HEK293T (cell line): ENCODE measurements at regions not wholly inside any gene's neighbourhood (a gene's known extent, or its start where the extent isn't known, plus 50 kb on each side); places are given as distances from the start of the nearest gene placed in this dataset.

ENCODE experiments used
- CTCF ChIA-PET: fragments of 350-600 bp; formaldehyde crosslinking; extraction: SDS; loops from one replicate; lab custom pipeline; 2021; ENCODE audit warnings: antibody characterized with exemption, inconsistent platforms; lab: Yijun Ruan, JAX
- POLR2A ChIA-PET: fragments of 350-600 bp; formaldehyde crosslinking; extraction: SDS; loops from one replicate; lab custom pipeline; 2020; ENCODE audit warnings: antibody characterized with exemption, inconsistent platforms; lab: Yijun Ruan, JAX
- DNase-seq: peaks from one replicate; pipeline ENCODE4 v3.0.0; 2012; ENCODE audit warnings: mixed read lengths; ENCODE audit errors: extremely low spot score
- ARNT ChIP-seq: fragments of 450-650 bp; IDR thresholded peaks from 2 replicates; pipeline ENCODE4 v1.6.1; 2017; ENCODE audit warnings: mild to moderate bottlenecking
- BHLHE40 ChIP-seq: fragments of 450-650 bp; IDR thresholded peaks from 2 replicates; pipeline ENCODE4 v1.6.1; 2016; ENCODE audit warnings: mild to moderate bottlenecking, moderate library complexity, borderline replicate concordance
- CTBP1 ChIP-seq: fragments of 450-650 bp; IDR thresholded peaks from 2 replicates; pipeline ENCODE4 v1.6.1; 2016; ENCODE audit warnings: borderline replicate concordance
- ELF4 ChIP-seq: fragments of 450-650 bp; IDR thresholded peaks from 2 replicates; pipeline ENCODE4 v1.6.1; 2017; ENCODE audit warnings: antibody characterized with exemption
- FOXA1 ChIP-seq: fragments of 450-650 bp; IDR thresholded peaks from 2 replicates; pipeline ENCODE4 v1.6.1; 2016; ENCODE audit warnings: mild to moderate bottlenecking
- FOXK2 ChIP-seq: fragments of 450-650 bp; IDR thresholded peaks from 2 replicates; pipeline ENCODE4 v1.6.1; 2016; ENCODE audit warnings: mild to moderate bottlenecking
- FOXM1 ChIP-seq: fragments of 450-650 bp; IDR thresholded peaks from 2 replicates; pipeline ENCODE4 v1.6.1; 2017; ENCODE audit warnings: mild to moderate bottlenecking, borderline replicate concordance
- HDGF ChIP-seq: fragments of 450-650 bp; IDR thresholded peaks from 2 replicates; pipeline ENCODE4 v1.6.1; 2017; ENCODE audit warnings: antibody characterized with exemption, borderline replicate concordance
- L3MBTL2 ChIP-seq: fragments of 450-650 bp; conservative IDR thresholded peaks from 2 replicates; pipeline ENCODE4 v1.6.1; 2016; ENCODE audit warnings: mild to moderate bottlenecking
- LEF1 ChIP-seq: fragments of 450-650 bp; IDR thresholded peaks from 2 replicates; pipeline ENCODE4 v1.6.1; 2017; ENCODE audit warnings: mild to moderate bottlenecking, borderline replicate concordance
- NFRKB ChIP-seq: fragments of 450-650 bp; IDR thresholded peaks from 2 replicates; pipeline ENCODE4 v1.6.1; 2016; ENCODE audit warnings: mild to moderate bottlenecking, moderate library complexity
- SP1 ChIP-seq: fragments of 450-650 bp; IDR thresholded peaks from 2 replicates; pipeline ENCODE4 v1.6.1; 2017
- SUZ12 ChIP-seq: fragments of 450-650 bp; IDR thresholded peaks from 2 replicates; pipeline ENCODE4 v1.6.1; 2016; ENCODE audit warnings: mild to moderate bottlenecking
- TARDBP ChIP-seq: fragments of 450-650 bp; IDR thresholded peaks from 2 replicates; pipeline ENCODE4 v1.6.1; 2016
- ZNF384 ChIP-seq: fragments of 450-650 bp; IDR thresholded peaks from 2 replicates; pipeline ENCODE4 v1.6.1; 2016
- TF ChIP-seq, protein P1 (sequence below): fragments of 450-650 bp; IDR thresholded peaks from 2 replicates; pipeline ENCODE4 v1.6.1; 2016

DNA sequence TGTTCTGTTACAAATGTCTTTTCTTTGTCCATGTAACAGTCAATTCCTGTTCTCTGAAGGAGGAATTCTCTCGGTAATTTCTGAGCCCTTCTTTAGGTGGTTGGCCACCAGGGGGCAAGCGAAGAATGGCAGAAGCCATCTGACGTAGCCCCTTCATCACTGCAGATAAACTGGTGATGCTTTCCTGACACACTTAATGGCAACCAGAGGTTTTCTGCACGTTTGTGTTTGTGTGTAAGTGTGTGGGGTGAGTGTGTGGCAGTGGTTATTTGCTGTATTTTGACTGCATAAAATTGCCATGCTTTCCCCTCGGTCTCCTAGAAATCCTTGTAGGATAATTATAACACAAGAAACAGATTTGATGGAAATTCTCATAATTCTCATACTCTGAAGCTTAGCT lies 64.8 kb upstream of the STOX2 start:
- ChIA-PET POLR2A (interaction anchor here (1.1 to 1.6 kb wide), 2 partner anchors 67 to 260 kb away, joined by 4 to 5 read pairs; no protein-coding TSS in a partner anchor), CTCF (interaction anchor here (0.5 to 3.4 kb wide), 11 partner anchors 35 to 407 kb away, joined by 3 to 32 read pairs (median 4); no protein-coding TSS in a partner anchor)
- TF ChIP-seq ZNF384 (no peak), LEF1 (no peak), SUZ12 (no peak), CTBP1 (no peak), NFRKB (no peak), HDGF (no peak), TARDBP (no peak), ELF4 (no peak)
- TF ChIP-seq, protein P1, sequence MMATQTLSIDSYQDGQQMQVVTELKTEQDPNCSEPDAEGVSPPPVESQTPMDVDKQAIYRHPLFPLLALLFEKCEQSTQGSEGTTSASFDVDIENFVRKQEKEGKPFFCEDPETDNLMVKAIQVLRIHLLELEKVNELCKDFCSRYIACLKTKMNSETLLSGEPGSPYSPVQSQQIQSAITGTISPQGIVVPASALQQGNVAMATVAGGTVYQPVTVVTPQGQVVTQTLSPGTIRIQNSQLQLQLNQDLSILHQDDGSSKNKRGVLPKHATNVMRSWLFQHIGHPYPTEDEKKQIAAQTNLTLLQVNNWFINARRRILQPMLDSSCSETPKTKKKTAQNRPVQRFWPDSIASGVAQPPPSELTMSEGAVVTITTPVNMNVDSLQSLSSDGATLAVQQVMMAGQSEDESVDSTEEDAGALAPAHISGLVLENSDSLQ, result no peak
- peak; percentile 59 for DNase-seq

DNA sequence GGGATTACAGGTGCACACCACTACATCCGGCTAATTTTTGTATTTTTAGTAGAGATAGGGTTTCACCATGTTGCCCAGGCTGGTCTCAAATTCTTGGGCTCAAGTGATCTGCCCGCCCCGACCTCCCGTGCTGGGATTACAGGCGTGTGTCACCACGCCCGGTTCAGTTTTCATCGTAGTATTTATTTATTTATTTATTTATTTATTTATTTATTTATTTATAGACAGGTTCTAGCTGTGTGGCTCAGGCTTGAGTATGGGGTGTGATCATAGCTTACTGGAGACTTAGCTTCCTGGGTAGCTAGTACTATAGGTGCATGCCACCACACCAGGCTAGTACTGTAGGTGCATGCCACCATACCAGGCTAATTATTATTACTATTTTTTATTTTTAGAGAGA lies 64.1 kb upstream of the STOX2 start:
- no peak for DNase-seq
- TF ChIP-seq FOXK2, result no peak
- TF ChIP-seq BHLHE40, result no peak
- TF ChIP-seq, protein P1, result no peak
- no peak for TF ChIP-seq NFRKB
- TF ChIP-seq ZNF384, result no peak
- TF ChIP-seq LEF1, result no peak
- no peak for TF ChIP-seq FOXA1
- TF ChIP-seq TARDBP, result no peak
- TF ChIP-seq ARNT, result no peak
- no peak for TF ChIP-seq SUZ12
- no peak for TF ChIP-seq L3MBTL2
- no peak for TF ChIP-seq CTBP1
- ChIA-PET POLR2A (interaction anchor here (1.1 to 1.6 kb wide), 2 partner anchors 66 to 259 kb away, joined by 4 to 5 read pairs; no protein-coding TSS in a partner anchor), CTCF (interaction anchor here (0.5 to 3.4 kb wide), 9 partner anchors 36 to 353 kb away, joined by 3 to 32 read pairs (median 3); no protein-coding TSS in a partner anchor)

DNA sequence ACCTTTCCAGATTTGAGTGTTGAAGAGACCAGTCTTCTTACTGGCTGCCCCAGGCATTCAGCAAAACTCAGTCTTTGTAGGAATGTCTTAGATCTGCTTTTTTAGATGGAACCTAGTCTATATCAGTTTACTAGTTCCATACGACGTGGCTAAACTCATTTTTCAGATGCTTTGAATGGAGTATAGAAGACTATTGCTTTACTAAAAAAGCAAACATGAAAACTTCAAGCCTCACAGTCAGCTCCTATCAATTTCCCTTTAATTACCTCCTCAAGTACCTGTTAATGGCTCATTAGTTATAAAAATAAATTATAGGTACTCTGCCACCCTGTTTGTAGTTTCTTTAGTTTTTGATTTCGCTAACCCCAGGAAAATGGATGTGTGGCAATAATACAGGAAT lies 63.0 kb upstream of the STOX2 start:
- DNase-seq, result no peak
- POLR2A ChIA-PET, result no interaction called here
- no peak for TF ChIP-seq SP1
- no peak for TF ChIP-seq L3MBTL2
- no peak for TF ChIP-seq FOXK2
- TF ChIP-seq FOXM1, result no peak
- CTCF ChIA-PET, result interaction anchor here (2.7 to 3.4 kb wide), 2 partner anchors 258 to 325 kb away, joined by 14 to 32 read pairs; no protein-coding TSS in a partner anchor

DNA sequence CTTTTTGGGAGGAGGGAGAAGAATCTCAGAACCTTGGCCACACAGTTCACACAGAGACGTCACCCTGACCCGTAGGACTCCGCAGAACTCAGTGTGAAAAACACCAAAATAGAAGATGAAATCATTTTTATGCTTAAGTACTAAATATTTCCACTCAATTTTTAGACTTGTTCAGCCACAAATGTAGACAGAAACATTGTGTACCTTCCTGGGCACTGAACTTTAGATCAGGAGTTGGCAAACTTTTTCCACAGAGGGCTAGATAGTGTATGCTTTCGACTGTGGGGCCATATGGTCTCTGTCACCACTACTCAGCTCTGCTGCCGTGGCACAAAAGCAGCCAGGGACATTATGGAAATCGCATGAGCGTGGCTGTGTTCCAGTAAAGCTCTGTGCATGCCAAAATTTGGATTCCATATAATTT lies 61.8 kb upstream of the STOX2 start:
- CTCF ChIA-PET, result no interaction called here
- TF ChIP-seq BHLHE40 (no peak), FOXK2 (no peak)
- TF ChIP-seq, protein P1, result no peak

DNA sequence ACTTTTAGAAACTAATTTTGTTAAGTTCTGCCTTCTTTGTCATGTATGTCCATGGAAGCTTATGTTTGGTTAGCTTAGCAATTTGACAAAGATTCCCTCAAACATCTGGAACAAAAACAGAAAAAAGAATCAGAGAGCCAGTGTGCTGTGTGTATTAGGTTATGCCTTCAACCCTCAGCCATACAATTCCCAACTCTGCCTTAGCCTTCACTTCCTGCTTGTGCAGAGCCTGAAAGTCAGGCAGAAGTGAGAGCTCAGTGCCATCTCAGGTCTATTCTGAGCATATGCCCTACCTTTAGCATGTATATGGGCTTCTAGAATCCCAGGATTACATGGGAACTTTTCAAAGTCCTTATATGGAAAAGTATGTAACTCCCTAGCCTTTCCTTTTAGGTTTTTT lies 58.2 kb upstream of the STOX2 start:
- ChIA-PET CTCF (interaction anchor here (0.6 kb wide), 1 partner anchor 114 kb away, joined by 3 read pairs; no protein-coding TSS in a partner anchor), POLR2A (no interaction called here)
- DNase-seq, result no peak
- no peak for TF ChIP-seq TARDBP
- TF ChIP-seq NFRKB, result no peak
- TF ChIP-seq FOXA1, result no peak
- no peak for TF ChIP-seq FOXK2
- TF ChIP-seq L3MBTL2, result no peak
- no peak for TF ChIP-seq ELF4
- no peak for TF ChIP-seq SP1
- TF ChIP-seq, protein P1, result no peak
- no peak for TF ChIP-seq ZNF384
- TF ChIP-seq FOXM1, result no peak
- TF ChIP-seq CTBP1, result no peak
- no peak for TF ChIP-seq LEF1
- TF ChIP-seq BHLHE40, result no peak
- TF ChIP-seq HDGF, result no peak

More for the DNA sequence above, 61.8 kb upstream of the STOX2 start:
- no peak for DNase-seq
- POLR2A ChIA-PET, result no interaction called here

DNA sequence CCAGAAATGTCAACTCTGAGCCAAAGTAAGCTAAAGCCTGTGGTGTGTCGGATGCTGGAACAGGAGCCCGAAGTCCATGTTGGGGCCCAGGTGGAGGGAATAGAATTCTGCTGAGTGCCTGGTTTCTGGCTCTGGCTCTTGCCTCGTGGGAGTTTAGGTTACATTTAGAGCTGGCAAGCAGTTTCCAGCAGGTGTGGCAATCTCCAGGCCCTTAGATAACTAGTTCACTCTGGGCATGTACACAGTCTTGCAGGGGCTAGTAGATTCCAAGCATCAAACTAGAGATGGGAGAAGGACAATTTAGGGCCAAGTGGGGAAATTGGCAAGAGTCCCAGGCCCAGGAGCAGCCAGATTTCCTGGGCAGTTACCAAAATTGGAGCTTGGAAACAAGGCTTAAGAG lies 56.3 kb upstream of the STOX2 start:
- TF ChIP-seq, protein P1, result no peak
- TF ChIP-seq CTBP1 (no peak), TARDBP (no peak), SP1 (no peak), SUZ12 (no peak), ZNF384 (no peak), HDGF (no peak), FOXK2 (no peak), L3MBTL2 (no peak), BHLHE40 (no peak), ELF4 (no peak), LEF1 (no peak), FOXA1 (no peak)
- POLR2A ChIA-PET, result no interaction called here
- DNase-seq, result no peak
- CTCF ChIA-PET, result interaction anchor here (0.6 kb wide), 1 partner anchor 10 kb away, joined by 4 read pairs; no protein-coding TSS in a partner anchor
